ENCODE measurements at regions not wholly inside any gene's neighbourhood (a gene's known extent, or its start where the extent isn't known, plus 50 kb on each side); places are given as distances from the start of the nearest gene placed in this dataset.

DNA sequence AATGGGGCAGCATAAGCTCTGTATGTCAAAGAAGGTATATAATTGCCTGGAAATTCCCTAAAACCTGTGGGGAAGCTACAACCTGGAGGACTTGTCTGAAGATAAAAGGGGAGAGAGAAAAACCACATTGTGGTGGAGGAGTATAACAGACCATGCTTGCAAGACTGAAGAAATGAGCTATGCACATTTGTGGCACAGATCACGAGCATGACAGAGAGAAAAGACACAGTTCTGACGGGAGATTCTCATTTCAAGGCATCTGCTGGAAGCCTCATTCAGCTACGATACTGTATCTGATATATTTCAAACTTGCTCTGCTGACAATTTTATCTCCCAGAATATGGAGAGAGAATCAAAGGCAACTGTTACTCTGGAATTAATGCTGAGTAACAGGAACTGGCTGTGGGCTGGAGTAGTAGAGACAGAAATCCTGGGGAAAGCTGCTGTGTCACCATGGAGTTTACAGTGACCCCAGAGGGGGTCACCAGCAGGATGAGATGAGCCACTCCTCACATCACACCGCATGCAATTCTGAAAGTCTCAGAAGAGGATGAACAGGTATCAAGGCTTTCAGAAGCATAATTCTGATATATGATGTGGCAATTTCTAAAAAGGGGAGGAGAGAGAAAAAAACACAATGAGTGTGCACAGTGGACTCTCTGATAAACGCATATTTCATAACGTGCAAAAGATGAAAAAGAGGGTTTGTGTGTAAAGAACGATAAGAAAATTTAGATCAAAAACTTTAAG is 528.8 kb downstream of the IRX1 start:
- no peak for DNase-seq (ENCODE audit: low spot score)

DNA sequence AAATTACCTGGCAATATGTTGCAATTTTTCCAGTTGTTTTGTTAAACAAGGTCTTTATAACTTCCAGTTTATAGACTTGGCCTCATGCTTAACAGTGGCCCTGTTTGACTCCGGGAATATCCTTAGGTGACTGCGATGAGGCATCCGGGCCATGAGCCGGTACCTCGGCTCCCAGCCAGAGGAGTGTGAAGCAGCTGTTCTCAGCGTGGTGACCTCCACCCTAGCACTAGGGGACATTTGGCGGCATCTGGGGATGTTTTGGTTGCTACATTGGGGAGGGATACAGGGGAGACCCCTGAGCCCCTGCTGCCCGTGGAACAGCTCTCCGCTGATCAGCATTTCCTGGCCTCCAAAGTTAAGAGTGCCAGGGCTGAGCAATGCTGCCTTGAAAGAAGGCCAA is 533.4 kb downstream of the IRX1 start:
- DNase-seq (ENCODE audit: low spot score) = no peak

DNA sequence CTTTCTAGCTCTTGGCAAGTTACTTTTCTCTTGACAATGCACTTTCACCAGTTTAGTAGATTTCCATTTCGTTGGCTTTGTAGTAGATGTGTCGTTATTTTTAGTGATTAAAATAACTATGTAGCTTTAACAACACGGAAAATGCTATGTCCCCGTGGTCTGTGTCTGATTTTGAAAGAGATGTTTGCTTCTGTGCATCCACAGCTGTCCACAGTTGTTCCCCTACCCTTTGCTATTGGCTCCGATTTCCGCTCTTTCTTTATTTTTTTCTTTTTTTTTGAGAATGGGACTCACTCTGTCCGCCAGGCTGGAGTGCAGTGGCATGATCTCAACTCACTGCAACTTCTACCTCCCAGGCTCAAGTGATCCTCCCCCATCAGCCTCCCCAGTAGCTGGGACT is 533.9 kb downstream of the IRX1 start:
- DNase-seq (ENCODE audit: low spot score) = no peak

DNA sequence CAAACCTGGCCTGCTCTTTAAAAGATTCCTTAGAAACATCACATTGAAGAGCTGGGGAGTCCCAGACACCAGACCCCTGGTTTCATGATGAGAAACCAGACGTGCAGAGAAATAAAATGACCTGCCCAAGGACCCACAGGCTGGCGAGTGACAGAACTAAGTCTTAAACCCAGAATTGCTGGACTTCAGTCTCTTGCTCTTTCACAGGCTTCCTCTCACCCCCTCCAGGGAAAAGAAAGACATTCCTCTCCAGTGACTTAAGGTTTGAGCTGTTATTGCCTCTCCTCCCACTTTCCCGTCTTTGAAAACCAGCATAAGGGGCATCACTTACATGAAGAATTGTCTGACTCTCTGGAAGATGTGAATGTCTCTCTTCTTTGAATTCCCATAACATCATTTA is 535.2 kb downstream of the IRX1 start:
- no peak for DNase-seq (ENCODE audit: low spot score)

DNA sequence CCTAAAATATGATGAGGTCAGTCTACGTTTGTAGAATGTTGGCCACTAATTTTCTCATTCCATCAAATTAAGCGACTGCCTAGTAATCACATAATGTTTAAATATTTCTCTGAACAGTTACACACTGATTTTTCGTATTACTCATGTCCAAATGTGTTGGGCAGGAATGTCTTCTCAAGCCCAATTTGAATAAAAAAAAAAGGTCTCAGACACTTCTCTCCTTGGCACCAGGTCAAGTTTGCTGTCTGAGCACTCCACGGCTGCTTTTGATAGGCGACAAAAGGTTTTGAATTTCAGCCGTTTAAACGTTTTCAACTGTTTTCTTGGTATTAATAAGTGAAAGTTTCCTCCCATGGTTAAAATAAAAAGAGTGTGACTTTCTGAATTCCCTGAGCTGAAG is 542.1 kb downstream of the IRX1 start:
- no peak for DNase-seq (ENCODE audit: low spot score)

DNA sequence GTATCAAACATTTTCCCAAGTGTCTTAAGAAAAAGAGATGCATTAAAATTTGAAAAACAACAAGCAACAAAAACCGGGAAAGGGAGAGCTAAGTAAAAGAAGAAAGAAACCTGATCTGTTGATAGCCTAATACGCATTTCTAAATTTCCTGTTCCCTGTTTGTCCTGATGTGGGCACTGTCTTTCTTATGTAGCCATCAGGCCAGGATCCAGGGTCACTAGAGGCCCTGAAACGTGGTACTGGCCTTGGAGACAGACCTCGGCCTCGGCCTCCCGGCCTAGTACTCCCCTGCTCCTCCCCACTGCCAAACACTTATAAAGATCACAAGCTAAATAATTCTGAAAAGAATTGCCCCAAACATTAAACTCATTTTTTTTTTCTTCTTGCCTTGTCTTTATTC is 547.2 kb downstream of the IRX1 start:
- DNase-seq (ENCODE audit: low spot score) = no peak

DNA sequence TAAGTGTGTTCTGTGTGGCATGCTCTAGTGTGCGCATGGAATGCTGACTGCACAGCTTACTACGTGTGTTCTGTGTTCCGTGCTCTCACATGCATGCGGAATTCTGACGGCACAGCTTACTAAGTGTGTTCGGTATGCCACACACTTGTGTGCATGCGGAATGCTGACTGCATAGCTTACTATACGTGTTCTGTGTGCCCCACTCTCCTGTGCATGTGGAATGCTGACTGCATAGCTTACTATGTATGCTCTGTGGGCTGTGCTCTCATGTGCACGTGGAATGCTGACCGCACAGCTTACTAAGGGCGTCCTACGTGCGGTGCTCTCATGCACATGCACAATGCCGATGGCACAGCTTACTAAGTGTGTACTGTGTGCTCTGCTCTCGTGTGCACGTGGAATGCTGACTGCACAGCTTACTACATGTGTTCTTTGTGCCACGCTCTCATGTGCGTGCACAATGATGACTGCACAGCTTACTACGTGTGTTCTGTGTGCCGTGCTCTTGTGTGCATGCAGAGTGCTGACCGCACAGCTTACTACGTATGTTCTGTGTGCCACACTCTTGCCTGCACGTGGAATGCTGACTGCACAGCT is 548.9 kb downstream of the IRX1 start:
- DNase-seq (ENCODE audit: low spot score) = no peak

DNA sequence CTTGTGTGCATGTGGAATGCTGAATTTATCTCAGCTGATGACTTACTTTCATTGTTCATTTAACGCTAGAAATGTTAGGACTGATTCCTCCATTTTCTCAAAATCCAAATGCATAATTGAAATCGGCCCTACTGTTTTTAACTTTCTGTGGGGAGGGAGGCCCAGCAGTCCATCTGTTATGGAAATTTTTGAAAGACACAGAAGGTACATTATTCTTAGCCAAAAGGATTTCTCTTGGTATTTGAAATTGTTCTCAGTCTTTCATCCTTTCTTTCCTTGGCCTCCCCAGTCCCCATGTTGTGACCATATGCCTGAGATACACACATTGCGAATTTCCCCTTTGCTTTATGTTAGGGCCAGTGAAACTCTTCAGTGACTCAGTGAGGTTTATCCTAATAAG is 549.9 kb downstream of the IRX1 start:
- DNase-seq (ENCODE audit: low spot score) = no peak

DNA sequence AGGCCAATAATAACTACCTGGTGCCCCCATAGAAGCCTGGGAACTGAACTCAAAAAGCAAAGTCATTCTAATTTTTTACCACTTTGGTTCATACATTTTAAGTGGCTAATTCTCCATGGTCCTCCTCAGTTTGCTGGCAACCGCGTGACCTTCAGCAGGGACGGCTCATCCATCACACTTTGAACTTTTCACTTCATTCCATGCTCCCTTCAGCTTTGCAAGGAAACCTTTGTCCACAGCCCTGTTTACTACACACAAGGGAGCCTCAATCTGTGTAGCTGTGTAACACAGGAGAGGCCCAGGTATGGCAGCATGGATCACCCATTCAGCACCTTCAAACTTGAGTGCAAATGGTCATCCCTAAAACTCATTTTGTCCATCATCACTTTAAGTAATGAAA is 552.4 kb downstream of the IRX1 start:
- no peak for DNase-seq (ENCODE audit: low spot score)

DNA sequence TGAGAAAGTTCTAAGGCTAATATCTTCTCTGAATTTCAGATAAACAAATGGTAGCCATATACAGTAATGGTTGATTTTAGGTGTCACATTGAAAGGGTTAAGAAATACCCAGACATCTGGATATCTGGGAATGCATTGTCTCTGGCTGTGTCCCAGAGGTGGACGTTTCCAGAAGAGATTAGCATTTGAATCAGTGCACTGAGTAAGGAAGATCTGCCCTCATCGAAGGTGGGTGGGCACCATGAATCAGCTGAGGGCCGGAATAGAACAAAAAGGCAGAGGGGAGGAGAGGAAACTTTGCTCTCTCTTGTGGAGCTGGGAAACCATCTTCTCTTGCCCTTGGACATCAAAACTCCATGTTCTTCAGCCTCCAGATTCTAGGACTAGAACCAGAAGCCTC is 554.4 kb downstream of the IRX1 start:
- no peak for DNase-seq (ENCODE audit: low spot score)

DNA sequence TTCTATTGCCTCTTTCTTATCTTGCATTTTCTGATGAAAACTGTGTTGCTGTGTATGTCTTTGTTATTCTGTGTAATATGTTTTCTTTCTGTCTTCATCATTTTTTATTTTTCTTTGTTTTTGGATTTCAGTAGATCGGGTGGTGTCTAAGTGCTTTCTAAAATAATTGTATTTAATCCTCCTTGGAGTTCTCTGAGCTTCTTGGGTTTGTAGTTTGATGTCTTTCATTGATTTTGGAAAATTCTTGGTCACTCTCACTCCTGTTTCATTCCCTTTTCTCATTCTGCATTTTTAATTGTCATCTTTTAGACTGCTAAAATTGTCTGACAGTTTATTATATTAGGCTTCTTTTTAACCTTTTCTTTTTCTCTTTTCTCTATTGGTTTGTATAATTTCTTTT is 560.5 kb downstream of the IRX1 start:
- no peak for DNase-seq (ENCODE audit: low spot score)

DNA sequence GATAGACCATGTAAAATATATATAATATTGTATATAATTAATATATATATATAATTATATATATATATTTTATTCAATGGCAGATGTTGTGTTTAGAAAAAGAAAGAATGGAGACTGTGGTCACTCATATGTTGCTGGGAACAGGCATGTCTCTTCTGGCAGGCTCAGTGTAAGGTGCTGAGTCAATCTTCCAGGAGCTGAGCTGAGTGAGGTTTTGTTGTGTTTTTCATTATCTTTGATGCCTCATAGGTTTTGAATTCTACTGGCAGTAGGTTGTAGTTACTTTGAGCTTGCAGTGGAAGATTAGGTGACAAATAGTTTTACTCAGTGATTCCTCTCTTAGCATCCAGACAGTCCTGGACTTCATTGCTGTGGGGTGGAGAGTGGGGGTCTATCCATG is 561.3 kb downstream of the IRX1 start:
- DNase-seq (ENCODE audit: low spot score) = no peak

DNA sequence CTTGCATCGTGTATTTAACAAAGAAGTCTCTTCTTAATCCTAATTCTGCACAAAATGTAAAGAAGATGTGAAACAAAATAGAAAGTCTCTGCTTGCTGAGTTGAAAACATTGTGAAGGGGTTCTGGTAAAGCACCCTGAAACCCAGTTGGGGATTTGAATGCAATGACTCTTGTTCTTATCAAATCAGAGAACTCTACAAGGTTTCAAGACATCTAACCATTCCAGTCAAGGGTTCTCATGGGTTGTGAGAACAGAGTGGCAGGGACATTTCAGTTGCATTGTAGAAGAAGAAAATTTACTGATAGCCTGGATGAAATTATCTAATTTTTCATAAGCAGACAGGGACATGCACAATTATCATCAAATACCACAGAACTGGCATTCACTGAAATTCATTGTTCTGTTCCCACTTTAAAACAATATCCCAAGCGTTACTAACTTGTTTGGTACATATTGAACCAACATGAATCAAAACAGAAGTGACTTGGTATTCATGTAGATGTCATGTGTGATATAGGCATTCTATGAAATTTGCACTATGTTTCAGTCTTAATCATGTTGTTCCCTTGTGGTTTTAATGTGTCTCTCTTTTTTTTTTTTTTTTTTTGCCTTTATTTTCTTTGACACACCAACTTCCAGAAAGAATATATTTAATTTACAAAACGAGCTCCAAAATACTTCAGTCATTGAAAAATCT is 563.3 kb downstream of the IRX1 start:
- no peak for DNase-seq (ENCODE audit: low spot score)

DNA sequence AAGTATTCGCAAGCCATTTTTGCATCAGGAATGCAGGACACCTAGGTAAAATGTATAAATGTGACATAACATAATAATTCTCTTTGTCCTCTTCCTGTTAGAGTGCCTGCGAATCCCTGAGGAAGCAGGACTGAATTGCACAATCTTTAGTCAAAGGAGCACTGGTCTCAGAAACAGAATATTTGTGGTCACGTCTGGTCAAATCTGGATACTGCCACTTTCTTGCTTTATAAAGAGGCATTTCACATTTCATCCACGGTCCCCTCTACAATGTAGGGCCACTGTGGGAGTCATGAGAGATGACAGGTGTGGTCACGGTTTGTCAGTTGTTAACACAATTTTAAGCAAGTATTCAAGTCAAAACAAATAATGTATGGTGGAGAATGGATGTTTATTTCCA is 564.0 kb downstream of the IRX1 start:
- DNase-seq (ENCODE audit: low spot score) = no peak

DNA sequence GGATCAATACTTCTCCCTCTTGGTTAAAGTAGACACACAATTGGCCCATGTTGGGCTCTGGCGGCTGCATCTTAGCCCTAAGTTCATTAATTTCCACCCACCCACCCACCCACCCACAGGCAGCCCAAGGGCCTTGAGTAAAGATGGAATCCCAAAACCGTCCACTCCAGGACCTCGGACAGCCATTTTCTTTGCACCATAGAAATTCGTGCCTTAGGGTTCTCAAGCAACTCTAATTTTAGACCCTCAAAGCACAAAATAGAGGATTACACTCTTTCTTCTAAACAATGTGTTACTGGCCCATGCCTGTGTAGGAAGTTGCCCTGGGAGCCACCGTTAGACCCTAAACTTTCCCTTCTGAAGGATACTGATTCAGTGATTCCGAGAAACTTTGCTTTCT is 568.5 kb downstream of the IRX1 start:
- no peak for DNase-seq (ENCODE audit: low spot score)

DNA sequence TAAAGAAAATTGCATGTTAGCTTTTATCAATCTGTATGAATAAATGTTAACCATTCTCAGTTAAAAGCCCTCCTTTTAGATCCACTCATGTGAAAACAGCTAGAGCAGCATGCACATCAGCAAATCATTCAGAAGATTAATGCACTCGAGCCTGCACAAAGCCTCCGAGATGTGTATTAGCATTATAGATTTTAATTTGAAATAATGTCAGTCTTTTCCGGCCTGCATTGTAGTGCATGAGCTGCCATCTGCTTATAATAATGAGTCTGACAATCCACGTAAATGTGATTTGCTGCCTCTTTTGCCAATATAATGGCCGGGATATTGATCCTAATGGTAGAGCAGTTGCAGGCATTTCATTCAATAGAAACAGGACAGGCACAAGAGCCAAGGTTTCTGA is 585.1 kb downstream of the IRX1 start:
- DNase-seq (ENCODE audit: low spot score) = no peak

DNA sequence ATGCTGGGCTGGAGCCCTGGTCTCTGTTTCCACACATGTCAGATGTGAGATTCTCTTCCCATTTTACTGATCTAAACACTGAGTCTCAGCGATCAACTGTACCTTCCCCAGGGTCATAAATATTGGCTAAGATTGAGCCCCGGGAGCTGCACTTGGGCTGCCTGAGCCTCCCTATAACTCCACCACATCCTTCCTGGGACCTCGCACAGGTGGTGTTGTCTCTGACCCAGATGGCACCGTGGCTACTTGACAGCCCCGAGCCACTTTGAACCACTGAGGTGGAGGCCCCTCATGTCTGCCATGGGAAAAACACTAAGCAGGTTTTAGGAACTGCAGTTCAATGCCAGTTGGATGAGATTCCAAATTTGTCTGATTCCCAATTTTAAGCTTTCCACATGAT is 586.5 kb downstream of the IRX1 start:
- no peak for DNase-seq (ENCODE audit: low spot score)

DNA sequence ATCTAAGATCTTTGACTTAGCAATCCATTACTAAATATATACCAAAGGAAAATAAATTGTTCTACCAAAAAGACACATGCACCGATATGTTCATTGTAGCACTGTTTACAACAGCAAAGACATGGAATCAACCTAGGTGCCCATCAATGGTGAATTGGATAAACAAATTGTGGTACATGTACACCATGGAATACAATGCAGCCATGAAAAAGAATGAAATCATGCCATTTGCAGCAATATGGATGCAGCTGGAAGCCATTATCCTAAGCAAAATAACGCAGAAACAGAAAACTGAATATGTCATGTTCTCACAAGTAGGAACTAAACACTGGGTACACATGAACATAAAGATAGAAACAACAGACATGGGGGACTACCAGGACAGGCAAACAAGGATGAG is 589.5 kb downstream of the IRX1 start:
- no peak for DNase-seq (ENCODE audit: low spot score)

DNA sequence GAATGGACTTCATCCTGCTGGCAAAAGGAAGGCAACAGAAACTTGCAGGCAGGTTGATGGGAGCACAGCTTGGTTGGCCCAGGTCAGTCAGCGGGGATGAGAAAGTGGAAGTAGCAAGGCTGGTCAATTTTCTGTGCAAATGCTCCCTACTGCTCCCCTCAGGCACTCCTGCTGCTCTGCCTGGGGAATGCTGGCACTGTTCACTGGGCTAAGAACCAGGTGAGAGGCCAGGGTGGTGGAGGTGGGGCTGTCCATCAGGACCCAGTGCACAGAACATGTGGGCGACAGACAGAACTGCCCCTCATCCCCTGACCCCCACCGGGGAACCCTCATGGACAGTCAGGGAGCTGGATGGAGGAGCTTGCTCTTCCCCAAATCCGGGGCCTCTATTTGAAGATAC is 593.1 kb downstream of the IRX1 start:
- no peak for DNase-seq (ENCODE audit: low spot score)

DNA sequence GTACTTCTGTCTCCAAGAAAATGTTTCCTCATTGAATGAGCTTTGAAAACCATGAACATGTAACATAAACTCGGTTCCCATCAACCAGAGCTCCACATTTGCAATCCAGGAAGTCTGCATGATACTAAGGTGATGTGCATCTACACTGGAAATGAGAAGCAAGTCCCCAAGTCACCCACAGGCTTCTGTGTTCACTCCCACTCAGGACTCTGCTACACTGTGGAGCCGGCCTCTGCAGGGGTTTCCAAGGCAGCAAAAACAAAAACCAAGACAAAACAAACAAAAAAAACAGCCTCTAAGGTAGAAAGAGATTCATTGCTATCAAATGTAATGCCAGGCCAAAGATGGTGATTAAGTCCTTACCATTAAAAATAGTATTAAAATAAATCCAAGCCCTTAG is 593.7 kb downstream of the IRX1 start:
- DNase-seq (ENCODE audit: low spot score) = no peak

DNA sequence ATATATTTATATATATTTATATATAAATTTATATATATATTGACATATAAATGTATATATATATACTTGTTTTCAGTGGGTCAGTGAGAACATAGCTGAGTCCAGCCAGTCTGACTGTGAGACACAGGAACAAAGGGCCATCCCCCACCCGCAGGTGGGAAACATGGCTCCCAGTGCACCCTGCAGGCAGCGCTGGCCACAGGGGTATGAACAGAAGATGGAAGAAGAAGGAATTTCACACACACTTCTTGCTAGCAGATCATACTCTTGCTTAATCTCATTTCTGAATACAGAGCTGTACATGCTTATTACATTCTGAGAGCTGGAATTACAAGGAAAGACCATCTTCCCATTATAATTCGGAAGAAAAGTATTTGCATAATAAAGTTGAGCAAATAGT is 595.4 kb downstream of the IRX1 start:
- DNase-seq (ENCODE audit: low spot score) = no peak

DNA sequence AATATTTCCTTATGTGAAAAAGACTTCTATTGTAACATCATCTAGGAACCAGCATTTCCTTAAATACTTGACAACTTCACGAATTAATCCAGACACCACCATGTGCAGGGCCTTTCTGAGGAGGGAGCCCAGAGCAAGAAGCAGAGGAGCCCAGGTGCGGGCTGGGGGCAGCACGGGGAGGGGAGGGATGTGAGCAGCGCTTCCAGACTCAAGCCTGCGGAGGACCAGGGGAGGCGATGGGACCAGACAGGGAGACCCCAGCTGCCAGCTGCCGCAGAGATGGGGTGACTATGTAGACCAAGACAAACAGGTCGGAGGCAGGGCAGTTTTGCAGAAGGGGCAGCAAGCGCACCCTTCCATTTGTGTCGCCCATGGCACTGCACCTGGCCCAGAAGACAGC is 596.1 kb downstream of the IRX1 start:
- DNase-seq (ENCODE audit: low spot score) = no peak

DNA sequence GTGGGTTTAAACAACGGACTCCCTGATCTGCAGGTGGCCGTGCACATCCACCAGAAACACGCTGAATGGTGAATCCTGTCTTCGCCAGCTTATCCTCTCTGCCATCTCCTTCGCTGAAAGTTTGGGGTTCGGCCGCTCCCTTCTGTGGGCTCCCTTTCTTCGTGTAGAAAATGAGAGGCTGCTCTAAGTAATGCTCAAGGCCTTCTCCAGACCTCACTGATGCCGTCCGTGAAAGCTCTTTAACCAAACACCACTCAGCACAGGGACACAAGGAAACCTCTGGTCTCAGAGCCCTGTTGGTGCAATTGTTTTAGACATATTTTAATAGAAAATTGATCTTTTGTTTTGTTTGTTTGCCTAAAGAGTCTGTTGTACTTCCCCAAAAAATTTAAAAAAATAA is 596.5 kb downstream of the IRX1 start:
- DNase-seq (ENCODE audit: low spot score) = no peak

DNA sequence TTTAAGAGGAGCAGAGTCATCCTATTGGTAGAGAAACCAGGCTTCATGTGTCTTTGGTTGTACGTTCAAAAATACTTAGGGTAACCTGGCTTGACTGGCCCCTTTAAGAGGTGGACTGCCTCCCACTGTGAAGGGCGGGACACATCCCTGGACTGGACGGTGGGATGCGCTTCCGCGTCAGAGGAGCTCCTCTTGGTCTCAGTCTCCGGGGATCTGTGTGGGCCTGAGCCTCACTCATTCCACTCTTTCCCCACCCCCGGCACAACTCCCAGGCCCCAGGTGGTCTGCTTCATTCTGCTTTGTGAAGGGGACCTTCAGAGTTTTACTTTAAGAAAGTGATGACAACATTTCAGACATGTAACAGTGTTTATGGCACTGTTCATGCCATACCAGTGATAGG is 601.1 kb downstream of the IRX1 start:
- no peak for DNase-seq (ENCODE audit: low spot score)

Data from pons (tissue), 1 donor.